ENCODE measurements at regions not wholly inside any gene's neighbourhood (a gene's known extent, or its start where the extent isn't known, plus 50 kb on each side); places are given as distances from the start of the nearest gene placed in this dataset.

DNA sequence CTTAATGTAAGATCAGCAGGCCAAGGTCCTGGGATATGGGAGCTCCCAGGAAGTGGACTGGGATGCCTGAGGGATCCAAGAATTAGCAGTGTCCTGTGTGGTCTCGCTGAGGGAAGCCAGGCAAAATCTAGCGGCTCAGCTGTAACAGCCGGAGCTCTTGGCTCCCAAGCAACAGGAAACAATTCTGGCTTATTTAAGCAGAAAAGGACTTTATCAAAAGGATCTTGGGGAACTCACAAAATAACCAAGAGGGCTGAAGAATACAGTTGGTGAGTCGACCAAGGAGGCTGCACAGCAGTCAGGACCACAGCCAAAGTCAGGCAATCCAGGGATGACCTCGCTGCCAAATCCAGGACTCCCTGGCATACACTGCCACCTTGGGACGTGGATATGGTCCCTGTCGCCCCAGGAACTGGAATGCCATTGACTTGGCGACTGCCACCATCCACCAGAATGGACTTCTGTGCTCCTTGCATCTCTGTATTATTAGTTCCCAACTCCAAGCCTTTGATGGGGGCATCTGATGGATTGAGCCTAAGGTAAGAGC is 165.3 kb upstream of the BCOR start:
- Histone ChIP-seq H3K79me2 (ENCODE audit: insufficient read depth, low read length) (no peaks in the 10 kb centered on the region), H2AFZ (ENCODE audit: low read depth, low read length, severe bottlenecking) (no peak overlapping the region), H3K4me3 (ENCODE audit: insufficient read depth, low read length, poor library complexity, severe bottlenecking) (no peak overlapping the region), H3K9ac (ENCODE audit: low read length) (no peak overlapping the region), H3K27me3 (ENCODE audit: low read length) (no peaks in the 10 kb centered on the region), H4K20me1 (ENCODE audit: low read depth, low read length) (no peaks in the 10 kb centered on the region), H3K27ac (ENCODE audit: low read depth, low read length) (no peak overlapping the region), H3K9me3 (ENCODE audit: insufficient read depth, low read length) (no peaks in the 10 kb centered on the region), H3K9me2 (replicated peaks; ENCODE audit: insufficient read depth, low read length) (no peaks in the 10 kb centered on the region), H3F3A (ENCODE audit: insufficient read depth) (no peaks in the 10 kb centered on the region), H3K4me2 (ENCODE audit: low read depth, low read length, poor library complexity, severe bottlenecking) (no peak overlapping the region), H3K36me3 (ENCODE audit: low read length) (no peaks in the 10 kb centered on the region)
- no peak for TF ChIP-seq EZH2phosphoT487 (conservative IDR thresholded peaks at IDR 0.05; ENCODE audit: low read length)
- TF ChIP-seq, protein P1, sequence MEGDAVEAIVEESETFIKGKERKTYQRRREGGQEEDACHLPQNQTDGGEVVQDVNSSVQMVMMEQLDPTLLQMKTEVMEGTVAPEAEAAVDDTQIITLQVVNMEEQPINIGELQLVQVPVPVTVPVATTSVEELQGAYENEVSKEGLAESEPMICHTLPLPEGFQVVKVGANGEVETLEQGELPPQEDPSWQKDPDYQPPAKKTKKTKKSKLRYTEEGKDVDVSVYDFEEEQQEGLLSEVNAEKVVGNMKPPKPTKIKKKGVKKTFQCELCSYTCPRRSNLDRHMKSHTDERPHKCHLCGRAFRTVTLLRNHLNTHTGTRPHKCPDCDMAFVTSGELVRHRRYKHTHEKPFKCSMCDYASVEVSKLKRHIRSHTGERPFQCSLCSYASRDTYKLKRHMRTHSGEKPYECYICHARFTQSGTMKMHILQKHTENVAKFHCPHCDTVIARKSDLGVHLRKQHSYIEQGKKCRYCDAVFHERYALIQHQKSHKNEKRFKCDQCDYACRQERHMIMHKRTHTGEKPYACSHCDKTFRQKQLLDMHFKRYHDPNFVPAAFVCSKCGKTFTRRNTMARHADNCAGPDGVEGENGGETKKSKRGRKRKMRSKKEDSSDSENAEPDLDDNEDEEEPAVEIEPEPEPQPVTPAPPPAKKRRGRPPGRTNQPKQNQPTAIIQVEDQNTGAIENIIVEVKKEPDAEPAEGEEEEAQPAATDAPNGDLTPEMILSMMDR (IDR thresholded peaks at IDR 0.05; ENCODE audit: insufficient read depth, low read length, poor library complexity, severe bottlenecking), result no peak

DNA sequence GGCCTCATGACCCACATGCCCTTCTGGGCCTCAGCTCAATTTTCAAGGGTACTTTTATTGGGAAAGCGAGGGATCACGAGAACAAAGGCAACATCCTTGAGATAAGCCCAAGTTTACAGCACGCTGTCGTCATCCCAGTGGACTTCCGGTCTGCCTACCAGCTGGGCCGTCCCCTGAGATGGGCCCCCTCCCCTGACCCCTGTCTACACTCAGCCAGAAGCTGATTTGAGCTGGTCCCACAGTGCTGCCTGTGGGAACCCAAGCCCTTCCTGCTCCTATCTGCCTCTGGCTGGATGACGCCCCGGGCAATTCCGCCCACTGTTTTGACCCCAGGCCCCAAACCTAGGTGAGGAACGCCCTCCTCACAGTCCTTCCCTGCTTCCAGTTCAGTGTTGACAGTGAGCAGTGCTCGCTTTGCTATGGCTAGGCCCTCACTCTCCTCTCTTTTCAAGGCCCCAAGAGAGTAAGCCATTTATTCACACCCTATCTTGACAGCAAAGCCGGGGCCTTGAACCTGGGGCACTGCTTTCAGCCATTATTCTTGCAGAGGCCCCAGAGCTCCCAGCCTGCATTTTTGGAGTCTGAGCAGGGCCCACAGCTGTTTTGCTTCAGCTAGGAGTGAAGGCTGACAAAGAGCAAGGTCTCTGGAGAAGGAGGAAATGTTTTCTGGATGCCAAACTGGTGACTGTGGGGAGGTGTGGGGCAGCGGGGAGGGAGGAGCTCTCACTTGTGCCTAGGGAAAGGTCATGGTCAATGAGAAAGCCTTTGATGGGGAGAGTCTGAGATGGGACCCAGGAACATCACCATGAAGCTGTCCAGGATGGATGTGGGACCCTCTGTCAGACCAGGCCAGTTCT is 164.6 kb upstream of the BCOR start:
- H3K9ac ChIP-seq (ENCODE audit: low read length), result no peak overlapping the region
- H3K27me3 ChIP-seq (ENCODE audit: low read length), result no peaks in the 10 kb centered on the region
- H3K4me2 ChIP-seq (ENCODE audit: low read depth, low read length, poor library complexity, severe bottlenecking), result no peak overlapping the region
- H3F3A ChIP-seq (ENCODE audit: insufficient read depth), result no peaks in the 10 kb centered on the region
- H2AFZ ChIP-seq (ENCODE audit: low read depth, low read length, severe bottlenecking), result no peak overlapping the region
- no peak for TF ChIP-seq EZH2phosphoT487 (conservative IDR thresholded peaks at IDR 0.05; ENCODE audit: low read length)
- TF ChIP-seq, protein P1 (IDR thresholded peaks at IDR 0.05; ENCODE audit: insufficient read depth, low read length, poor library complexity, severe bottlenecking), result no peak
- H3K4me3 ChIP-seq (ENCODE audit: insufficient read depth, low read length, poor library complexity, severe bottlenecking), result no peak overlapping the region
- H3K36me3 ChIP-seq (ENCODE audit: low read length), result no peaks in the 10 kb centered on the region
- H3K27ac ChIP-seq (ENCODE audit: low read depth, low read length), result no peak overlapping the region
- no peaks in the 10 kb centered on the region for H4K20me1 ChIP-seq (ENCODE audit: low read depth, low read length)
- H3K79me2 ChIP-seq (ENCODE audit: insufficient read depth, low read length), result no peaks in the 10 kb centered on the region
- no peaks in the 10 kb centered on the region for H3K9me2 ChIP-seq (replicated peaks; ENCODE audit: insufficient read depth, low read length)
- H3K9me3 ChIP-seq (ENCODE audit: insufficient read depth, low read length), result no peaks in the 10 kb centered on the region

DNA sequence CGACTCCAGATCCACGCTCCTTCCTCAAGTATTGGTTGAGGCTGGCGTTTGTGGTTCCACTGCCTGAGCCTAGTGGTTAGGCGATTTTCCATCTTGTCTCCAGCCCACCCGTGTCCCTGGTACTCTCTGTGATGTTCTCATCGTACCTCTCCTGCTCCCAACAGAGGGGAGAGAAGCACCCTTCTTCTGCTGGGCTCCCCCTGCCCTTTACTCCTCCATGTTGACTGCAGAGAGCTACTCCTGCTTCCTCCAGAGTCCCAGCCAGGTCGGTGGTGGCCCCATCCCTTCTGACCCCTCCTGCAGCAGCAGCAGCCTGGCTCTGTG is 164.0 kb upstream of the BCOR start:
- H3K27me3 ChIP-seq (ENCODE audit: low read length), result no peaks in the 10 kb centered on the region
- no peak overlapping the region for H3K4me2 ChIP-seq (ENCODE audit: low read depth, low read length, poor library complexity, severe bottlenecking)
- TF ChIP-seq, protein P1 (IDR thresholded peaks at IDR 0.05; ENCODE audit: insufficient read depth, low read length, poor library complexity, severe bottlenecking), result no peak
- TF ChIP-seq EZH2phosphoT487 (conservative IDR thresholded peaks at IDR 0.05; ENCODE audit: low read length), result no peak
- no peak overlapping the region for H3K4me3 ChIP-seq (ENCODE audit: insufficient read depth, low read length, poor library complexity, severe bottlenecking)
- no peaks in the 10 kb centered on the region for H3K9me3 ChIP-seq (ENCODE audit: insufficient read depth, low read length)
- no peaks in the 10 kb centered on the region for H3K9me2 ChIP-seq (replicated peaks; ENCODE audit: insufficient read depth, low read length)
- no peaks in the 10 kb centered on the region for H3F3A ChIP-seq (ENCODE audit: insufficient read depth)
- H2AFZ ChIP-seq (ENCODE audit: low read depth, low read length, severe bottlenecking), result no peak overlapping the region
- no peaks in the 10 kb centered on the region for H3K36me3 ChIP-seq (ENCODE audit: low read length)
- no peak overlapping the region for H3K9ac ChIP-seq (ENCODE audit: low read length)
- H3K27ac ChIP-seq (ENCODE audit: low read depth, low read length), result no peak overlapping the region
- H3K79me2 ChIP-seq (ENCODE audit: insufficient read depth, low read length), result no peaks in the 10 kb centered on the region
- no peaks in the 10 kb centered on the region for H4K20me1 ChIP-seq (ENCODE audit: low read depth, low read length)

Data from SU-DHL-6 (cell line).